Tibial nerve (tissue), 3 donors: ENCODE measurements at regions not wholly inside any gene's neighbourhood (a gene's known extent, or its start where the extent isn't known, plus 50 kb on each side); places are given as distances from the start of the nearest gene placed in this dataset.

Source experiments
- CTCF ChIP-seq, 5 experiments: fragments of 200-600 bp in 3 of 5; fragments of 450-650 bp in 2 of 5; sonication (generic) in 3 of 5; IDR thresholded peaks; one replicate each; pipeline ENCODE4 v1.5.1; 2016 to 2019; ENCODE audit warnings: antibody characterized with exemption in 5 of 5, mild to moderate bottlenecking in 3 of 5, moderate library complexity in 2 of 5
- POLR2A ChIP-seq, 2 donors: fragments of 450-650 bp; IDR thresholded peaks; one replicate each; pipeline ENCODE4 v1.6.1; 2017; ENCODE audit warnings: antibody characterized with exemption in 2 of 2, mild to moderate bottlenecking in 2 of 2, moderate library complexity in 2 of 2

- TF ChIP-seq CTCF (IDR thresholded peaks at IDR 0.05) (no peak), POLR2A (IDR thresholded peaks at IDR 0.05) (no peak)
Measured at GRCh38 chr5:116887104-116887503, 312.5 kb upstream of the SEMA6A start.
